CD1c-positive myeloid dendritic cell (primary cell): ENCODE measurements at regions not wholly inside any gene's neighbourhood (a gene's known extent, or its start where the extent isn't known, plus 50 kb on each side); places are given as distances from the start of the nearest gene placed in this dataset.

Source experiments
- DNase-seq: peaks from one replicate; pipeline ENCODE4 v3.0.0-alpha.2; 2016; ENCODE audit errors: extremely low spot score

DNA sequence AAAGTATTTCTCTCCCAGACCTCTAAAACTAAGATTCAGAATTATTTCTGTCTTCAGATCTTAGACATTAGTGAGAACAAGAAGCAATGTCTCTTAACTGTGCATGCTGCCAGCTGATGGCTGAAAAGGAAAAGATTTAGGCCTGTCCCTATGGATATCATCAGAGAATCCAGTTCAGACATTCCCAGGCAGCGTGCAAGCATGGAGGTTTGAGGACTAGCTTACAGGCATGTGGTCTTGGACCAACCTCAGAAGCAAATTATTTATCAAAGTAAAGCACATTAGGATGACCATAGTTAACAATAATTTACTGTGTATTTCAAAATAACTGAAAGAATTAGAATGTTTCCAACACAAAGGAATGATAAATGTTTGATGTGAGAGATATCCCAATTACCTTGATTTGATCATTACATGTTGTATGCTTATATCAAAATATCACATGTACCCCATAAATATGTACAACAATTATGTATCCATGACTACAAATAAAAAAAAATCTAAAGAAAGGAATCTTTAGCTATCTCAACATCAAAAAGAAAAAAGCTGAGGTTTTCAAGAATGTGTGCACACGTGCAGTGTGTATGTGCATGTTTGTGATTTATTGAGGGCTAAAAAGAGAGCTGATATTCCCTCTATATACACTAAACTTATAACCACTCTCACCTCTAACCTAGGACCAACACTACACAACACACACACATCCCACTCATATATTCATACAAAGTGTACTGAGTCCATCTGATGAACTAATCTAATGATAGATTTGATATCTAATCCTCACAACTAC lies 108.9 kb upstream of the THBS1 start:
- DNase-seq = no peak

DNA sequence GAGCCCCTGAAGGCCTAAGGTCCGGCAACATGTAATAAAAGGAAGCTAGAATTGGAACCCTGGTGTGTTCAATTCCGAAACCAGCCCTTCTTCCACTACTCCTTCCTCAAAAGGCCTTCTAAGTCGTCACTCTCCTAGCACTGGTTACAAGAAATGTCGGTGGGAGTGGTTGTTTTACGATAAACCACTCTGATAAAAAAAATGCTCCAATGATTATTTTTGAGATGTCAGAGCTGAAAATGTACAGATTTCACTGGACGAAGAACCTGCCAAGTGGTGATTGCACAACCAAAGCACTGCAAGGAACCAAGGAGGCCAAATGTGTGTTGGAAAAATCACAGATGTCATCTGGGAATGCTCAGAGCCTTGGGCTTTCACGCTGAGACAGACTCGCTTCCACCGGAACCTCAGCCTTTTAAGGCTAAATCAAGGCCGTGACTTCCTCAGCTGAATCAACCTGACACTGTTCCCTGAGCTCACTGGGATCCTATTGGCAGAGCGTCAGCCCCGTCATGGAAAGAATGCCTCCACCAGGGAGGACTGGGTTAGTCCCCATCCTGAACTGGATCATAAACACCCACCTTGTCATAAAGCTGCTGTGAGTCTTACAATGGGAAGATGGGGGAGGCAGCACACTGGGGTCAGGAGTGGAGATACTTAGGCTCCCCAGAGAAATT lies 108.1 kb upstream of the THBS1 start:
- peak; percentile 48 for DNase-seq

DNA sequence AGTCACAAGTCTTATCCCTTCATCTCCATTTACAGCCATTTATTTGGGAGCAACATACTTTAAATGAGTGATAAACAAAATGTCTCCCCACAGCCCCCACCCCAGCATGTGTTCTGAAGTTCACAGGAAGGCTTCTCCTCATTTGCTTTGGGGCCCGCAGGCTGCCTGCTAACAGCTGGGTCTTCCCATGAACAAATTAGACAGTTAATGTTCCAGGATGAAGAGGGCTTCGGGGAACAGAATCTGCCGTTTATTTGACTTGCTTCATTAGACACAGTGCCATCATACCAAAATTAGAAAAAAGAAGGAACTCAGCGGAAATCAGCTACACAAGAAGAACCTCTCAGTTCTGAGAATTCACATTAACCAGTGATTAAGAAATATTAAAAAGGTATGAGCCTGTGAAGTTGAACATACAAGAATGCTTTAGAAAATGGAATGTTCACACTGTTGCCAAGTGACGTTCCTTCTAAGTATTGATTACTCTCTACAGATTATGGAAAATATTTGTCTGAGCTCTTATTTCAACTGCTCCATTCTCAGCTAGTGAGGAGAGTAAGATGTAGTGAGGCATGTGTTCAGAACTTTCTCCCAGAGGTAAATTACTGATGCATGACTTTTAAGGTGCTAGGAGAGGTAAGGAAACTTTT lies 107.5 kb upstream of the THBS1 start:
- DNase-seq = peak; percentile 24

DNA sequence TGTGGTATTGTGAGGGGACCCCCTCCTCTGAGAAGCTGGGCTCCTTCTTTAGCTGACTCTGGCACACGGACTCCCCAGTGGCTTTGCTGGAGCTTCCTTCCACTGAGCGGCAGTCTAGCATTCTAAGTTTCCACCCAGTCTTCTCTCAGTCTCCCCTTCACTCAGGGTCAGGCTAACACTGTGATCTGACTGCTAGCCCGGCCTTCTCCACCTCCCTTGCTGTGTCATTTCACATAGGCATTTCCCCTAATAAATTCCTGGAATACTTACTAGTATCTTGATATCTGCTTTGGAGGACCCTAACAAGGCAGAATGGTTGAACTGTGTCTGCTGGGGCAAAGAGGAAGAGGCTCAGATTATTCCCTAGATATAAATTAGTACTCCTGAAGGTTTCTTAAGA lies 106.2 kb upstream of the THBS1 start:
- no peak for DNase-seq

DNA sequence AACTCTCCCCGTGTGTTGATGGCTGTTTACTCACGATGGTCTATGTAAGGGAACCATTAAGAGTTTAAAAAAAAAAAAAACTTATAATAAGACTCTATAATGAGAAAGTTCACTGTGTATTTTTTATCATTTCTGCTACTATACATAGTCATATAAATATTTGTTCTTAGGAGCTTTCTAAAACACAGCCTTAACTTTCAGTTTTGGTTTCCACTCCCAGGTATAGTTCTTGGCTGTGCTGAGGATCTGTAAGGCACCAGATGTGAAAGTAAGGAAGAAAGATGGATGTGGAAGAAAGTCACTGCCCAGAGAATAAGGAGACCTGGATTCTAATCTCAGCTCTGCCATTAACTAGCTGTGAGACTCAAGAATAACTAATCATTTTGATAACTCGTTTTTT lies 101.9 kb upstream of the THBS1 start:
- DNase-seq = no peak

DNA sequence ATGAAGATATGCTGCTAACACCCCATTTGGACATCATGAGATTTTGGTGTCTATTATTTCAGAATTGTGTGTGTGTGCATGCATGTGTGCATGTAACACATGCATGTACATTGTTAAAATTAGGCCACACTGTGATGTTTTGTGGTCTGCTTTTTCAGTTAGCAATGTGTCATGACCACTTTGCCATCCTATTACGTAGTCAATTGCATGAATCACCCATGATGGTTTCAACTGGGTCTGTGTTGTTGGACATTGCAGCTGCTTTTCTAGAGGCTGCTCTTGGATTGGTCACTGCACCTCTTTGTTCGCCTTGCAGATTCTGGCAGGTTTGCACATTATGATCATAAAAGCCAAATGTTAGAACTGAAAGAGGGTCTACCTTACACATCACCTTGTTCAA lies 101.0 kb upstream of the THBS1 start:
- no peak for DNase-seq

DNA sequence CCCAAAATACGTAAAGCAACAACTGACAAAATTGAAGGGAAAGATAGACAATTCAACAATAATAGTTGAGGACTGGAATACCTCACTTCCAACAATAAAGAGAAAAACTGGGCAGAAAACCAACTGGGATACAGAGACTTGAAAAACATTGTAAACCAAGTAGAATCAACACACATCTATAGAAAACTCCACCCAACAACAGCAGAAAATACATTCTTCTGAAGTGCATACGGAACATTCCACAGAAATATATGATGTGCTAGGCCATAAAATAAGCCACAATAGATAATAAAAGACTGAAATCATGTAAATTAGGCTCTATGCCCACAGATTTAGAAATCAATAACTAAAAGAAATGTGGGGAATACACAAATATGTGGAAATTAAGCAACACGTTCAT lies 98.4 kb upstream of the THBS1 start:
- DNase-seq = no peak

DNA sequence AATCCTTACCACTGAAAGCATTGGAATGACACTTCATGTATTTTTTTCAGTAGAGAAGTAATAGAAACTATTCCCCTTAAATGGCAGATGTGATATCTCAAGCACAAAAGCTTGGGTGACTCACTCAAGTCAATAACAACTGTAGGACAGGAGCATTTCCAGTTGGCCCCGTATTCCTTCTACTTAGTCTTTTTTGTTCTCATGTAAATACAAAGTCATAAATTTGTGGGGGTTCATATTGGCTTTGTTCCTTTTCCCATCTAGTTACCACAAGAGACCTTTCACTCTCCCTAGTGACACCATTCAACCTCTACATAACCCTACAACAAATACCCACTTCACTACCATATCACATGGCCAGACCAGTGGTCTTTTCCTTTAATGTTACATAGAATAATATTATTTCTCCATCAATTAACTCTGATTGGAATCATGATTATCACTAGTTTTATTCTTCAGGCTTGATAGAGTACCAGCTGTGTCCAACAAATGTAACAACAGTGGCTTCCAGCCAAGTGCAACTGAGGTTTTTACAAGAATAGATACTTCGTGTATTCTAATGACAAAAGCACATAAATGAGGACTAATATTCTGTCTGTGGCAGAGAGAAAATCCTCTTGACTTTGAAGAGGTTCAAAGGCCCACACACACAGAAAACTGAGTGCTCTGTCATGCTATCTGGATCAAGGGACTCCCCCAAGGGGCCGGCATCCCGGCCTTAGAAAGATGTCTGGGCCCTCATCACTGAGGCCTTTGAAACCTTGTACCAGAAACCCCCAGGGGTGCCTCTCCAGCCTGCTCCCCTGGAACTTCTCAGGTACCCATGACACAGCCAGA lies 94.0 kb upstream of the THBS1 start:
- DNase-seq = no peak

DNA sequence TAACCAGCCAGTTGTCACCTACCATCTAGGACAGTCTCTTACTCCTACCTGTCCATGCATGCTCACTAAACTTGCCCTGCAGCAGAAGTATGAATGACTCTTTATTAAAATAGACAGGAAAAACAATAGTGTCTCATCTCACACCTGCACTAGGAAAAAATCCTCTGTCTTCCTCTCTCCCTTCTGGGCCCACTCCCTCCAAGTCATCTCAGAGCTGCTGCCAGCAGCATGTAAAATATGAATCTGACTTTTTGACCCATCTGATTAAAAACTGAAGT lies 93.5 kb upstream of the THBS1 start:
- DNase-seq = no peak

DNA sequence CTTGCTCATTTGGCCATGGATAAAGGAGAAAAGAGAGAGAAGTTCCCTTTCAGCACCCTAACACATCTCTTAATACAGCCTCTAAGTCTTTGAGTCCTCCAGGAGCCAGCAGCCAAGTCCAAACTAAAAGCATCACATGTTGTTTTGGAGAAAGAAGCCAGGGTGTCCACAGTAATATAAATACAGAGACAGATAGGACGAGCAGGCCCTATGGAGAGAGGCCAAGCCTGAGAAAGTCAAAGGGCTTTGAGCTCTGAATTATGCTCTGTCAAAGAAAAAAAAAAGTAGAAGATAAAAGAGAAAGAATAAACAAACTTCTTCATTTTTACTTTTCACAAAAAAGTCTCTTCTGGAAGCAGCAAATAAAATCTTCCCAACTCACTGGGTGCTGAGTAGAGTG lies 92.4 kb upstream of the THBS1 start:
- DNase-seq = no peak

DNA sequence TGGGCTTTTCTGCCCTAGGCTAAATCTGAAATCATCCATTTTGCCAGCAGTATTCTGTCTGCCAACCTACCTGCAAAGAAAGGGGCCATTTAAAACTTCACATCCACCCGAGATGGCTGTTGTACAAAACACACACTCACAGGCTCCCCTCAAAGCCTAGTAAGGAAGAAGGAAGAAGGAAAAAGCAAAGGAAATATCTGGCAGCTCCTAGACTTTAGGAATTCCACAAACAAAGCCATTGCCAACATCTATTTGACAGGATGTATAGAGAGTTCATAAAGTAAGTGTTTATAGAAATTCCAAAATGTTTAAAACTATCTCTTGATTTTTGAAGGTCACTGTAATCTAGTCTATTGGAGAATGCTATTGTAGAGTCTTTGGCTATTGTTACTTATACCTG lies 91.9 kb upstream of the THBS1 start:
- no peak for DNase-seq

DNA sequence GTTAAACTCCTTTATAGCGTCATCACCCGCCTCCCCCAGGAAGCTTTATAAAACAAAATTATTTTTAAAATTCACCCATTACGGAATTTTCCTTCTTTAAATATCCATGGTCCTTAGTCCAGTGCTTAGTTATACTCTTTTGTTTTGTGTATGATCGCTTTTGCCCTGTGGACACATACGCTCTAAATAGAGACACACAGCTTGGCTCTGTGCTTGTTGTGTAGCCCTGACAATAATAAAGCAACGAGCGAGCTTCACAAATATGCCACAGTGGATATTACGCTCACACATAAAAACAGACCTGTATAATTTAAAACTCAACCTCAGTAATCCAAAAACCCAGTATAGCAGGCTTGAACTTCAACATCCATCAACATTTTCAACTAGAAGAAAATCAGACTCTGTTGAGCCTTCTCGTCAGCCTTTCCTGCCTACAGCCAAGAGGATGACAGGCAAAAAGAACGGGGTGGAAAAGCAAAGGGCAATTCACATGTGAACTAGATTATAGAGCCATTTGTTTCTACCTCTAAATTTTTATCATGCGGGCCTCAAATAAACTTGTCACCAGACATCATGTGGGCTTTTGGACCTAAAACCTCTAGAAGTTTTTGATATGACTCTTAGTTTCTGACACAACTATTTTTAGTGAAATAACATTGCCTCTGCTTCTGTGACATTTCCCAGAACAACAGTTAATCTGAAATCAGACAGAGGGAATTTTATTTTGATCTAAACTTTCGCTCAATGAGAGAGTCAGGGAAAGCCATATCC lies 89.6 kb upstream of the THBS1 start:
- no peak for DNase-seq

DNA sequence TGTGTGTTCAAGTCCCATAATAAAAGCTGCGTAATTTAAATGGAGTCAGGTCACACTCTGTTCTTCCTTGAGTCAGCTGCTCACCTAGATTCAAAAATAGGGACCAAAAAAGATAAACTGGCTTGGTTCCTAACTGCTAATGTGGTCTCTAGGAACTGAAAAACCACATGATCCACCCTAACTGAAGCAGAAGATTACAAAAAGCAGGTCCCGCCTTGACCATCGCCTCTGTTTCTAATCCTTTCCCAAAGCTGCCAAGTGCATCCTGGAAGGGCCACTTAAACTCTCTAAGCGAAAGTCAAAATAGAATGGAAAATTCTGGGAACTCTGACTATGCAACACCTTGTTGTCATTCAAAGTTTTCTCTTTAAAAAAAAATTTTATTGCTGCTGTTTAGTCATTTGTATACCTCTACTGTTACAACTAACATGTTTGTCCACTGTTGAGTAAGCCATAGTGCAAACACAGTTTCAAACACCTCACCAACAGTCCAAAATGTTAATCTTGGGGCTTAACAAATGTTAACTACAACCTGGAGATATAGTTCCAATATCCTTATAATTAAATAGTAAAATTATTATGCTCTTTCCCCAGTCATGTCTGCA lies 88.9 kb upstream of the THBS1 start:
- no peak for DNase-seq

DNA sequence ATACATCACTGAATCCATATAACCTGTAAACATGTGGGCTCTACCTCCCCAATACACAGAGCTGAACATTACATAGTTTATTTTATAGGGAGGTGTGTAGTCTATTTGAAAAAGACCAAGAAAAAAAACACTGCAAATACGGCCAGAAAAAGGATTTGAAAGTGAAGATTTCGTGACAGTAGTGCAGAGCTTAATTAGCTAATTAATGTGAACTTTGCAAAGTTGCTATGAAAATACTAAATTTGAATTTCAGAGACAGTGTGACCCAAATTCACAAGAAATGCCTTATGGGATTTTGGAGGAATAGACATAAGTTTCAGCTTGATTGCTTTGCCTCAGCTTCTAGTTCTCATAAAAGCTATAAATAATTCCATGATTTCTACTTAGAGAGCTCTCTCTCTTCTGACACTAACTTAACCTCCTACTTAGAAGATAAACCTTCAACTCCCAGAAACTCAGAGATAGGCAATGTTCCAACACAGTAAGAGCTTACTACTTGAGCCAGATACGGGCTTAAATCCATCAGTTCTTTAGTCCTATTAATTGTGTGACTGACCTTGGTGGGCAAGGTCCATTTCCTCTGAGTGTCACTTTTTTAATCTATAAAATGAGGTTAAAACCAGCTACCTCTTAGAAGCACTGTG lies 87.3 kb upstream of the THBS1 start:
- peak; percentile 6 for DNase-seq

DNA sequence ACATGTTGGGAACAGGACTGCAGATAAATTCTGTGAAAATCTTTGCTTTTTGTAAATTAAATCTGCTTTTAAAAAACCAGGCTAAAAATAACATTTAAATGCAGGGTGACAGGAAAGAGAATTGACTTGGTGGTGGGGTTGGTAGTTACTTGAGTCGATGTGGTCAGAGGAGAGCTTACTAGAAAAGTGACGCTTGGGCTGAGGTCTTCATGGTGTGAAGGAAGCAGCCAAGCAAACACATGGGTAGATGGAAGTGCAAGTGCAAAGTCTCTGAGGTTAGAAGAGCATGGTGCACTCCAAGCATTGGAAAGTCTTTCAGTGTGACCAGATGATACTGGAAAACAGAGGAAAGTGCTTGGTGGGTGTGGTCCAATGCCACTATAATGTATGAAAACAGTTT lies 86.4 kb upstream of the THBS1 start:
- no peak for DNase-seq

DNA sequence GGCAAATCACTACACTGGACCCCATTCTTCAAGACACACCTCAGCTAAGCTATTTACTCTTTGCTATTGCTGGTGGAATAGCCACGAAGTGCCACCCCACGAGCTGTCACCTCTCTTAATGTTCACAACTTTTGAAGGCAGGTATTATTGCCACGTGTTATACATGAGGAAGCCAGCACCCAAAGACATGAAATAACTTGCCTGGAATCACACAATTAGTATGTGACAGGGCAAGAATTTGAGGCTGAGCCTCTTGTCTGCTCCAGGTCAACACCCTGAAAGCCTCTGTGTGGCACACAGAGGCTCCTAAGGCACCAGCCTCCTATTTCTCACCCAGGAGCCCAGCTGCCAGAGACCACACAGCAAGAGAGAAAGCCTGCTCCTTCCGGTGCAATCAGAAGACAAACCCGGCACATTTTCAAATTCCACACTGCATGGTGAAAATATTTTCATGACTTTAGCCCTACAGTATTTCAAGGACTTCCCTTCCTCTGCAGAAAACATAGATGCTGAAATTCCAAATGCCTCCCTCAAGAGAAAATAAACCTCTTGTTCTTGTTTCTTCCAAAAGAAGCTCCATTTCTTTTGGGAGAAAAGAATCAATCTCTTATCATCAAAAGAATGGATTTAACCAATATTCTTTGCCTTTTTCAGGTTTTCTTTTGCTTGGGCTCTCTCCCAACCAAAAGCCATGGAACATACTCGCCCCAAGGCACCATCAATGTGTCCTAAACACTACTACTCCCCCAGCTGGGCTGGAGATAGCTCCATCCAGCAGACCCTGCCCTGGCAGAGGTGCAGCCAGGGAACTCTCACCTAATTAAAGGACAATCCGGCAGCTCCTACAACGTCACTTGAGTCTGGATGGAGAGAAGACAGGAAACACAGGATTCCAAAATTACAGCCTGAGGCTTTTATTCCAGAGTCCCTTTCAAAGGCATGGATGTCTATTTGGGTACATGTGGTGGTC lies 84.7 kb upstream of the THBS1 start:
- DNase-seq = no peak

DNA sequence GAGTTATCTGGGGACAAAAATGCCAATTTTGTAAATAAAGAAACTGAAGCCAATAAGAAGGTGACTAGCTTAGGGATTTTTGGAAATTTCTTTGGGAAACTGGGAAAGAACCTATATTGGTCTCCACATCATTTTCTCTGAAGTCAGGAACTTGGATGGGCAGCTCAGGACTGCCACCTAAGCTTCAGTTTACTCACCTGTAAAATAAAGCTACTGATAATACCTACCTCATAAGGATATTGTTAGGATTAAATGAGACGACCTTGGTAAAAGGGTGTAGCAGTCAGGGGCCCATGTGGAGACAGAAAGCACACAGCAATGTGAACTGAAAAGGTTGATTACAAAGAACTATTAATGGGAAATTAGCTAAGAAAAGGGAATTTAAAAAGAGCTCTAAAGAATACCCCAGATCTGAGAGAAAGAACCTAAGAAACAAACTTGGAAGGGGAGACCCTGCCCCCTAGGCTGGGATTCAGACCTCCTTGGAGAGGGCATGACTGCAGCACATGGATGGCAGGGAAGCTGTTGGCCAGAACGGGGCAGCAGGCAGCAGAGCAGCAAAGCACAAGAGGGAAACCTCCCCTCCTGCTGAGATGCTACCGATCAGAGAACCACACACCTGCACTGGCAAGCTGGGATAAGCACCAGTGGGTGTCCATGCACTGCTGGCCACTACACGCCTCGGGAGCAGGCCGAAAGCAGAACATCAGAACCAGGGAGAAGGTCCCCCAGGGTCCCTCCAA lies 83.7 kb upstream of the THBS1 start:
- DNase-seq = no peak

DNA sequence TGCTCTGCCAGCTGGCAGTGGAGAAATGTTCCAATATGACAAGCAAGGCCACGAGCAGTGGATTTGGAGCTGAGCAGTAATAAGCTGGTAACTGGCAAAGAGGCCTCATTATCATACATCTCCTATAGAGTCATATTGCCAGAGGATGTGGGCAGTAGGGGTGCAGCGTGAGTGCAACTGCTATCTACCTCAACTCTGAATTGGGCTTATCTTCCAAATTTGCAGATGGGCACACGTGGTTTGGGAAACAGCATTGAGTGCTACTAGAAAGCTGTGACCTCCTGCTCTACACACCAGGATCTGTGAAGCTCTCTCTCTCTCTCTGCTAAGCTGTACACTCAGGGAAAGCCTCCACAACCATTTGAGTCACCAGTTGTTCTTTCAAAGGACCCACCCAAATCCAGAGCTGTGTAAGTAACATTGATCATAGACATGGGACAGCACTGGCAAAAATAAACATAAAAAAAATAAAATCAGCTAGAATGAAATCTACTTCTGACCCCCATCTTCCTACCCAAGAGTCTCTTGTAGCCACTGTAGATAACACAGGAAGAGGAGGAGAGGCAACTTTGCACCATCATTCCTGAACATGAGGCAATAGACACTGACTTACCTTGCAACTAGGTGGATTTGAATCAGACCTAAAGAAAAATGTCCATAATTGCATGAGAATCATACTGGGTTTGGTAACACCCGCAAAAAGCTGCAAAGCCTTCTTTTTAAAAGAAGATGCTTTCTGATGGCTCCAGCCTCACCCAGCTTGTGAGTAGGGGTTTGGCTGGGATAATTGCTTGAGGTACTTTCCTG lies 82.9 kb upstream of the THBS1 start:
- DNase-seq = no peak
